HG02981 (cell line): ENCODE measurements at regions not wholly inside any gene's neighbourhood (a gene's known extent, or its start where the extent isn't known, plus 50 kb on each side); places are given as distances from the start of the nearest gene placed in this dataset.
"Not testable (repeated sequence)": the region's sequence is repeated elsewhere in the genome, so short reads cannot be mapped to it uniquely, and the experiment has no call there.

Experiments
- ATAC-seq: cut with Tn5 transposase; IDR thresholded peaks from one replicate; pipeline ENCODE4 v1.9.1; 2021; ENCODE audit warnings: mild to moderate bottlenecking, moderate library complexity; ENCODE audit not compliant: unreplicated experiment

GRCh38 chr11:49817705-49818430 is 134.3 kb upstream of the OR4C13 start:
- not testable (repeated sequence) for ATAC-seq

GRCh38 chr11:49823188-49823587 is 129.0 kb upstream of the OR4C13 start:
- ATAC-seq: not testable (repeated sequence)

GRCh38 chr11:49850541-49850940 is 101.7 kb upstream of the OR4C13 start:
- ATAC-seq: not testable (repeated sequence)

GRCh38 chr11:49851511-49851910 is 100.7 kb upstream of the OR4C13 start:
- ATAC-seq: no peak

GRCh38 chr11:49851971-49852389 is 100.2 kb upstream of the OR4C13 start:
- no peak for ATAC-seq

GRCh38 chr11:49888875-49889274 is 63.3 kb upstream of the OR4C13 start:
- not testable (repeated sequence) for ATAC-seq

- not testable (repeated sequence) for ATAC-seq
Observed at GRCh38 chr11:49891910-49892671, 60.1 kb upstream of the OR4C13 start.

GRCh38 chr11:49893442-49893841 is 58.7 kb upstream of the OR4C13 start:
- ATAC-seq: not testable (repeated sequence)
